SH-SY5Y (cell line): ENCODE measurements at regions not wholly inside any gene's neighbourhood (a gene's known extent, or its start where the extent isn't known, plus 50 kb on each side); places are given as distances from the start of the nearest gene placed in this dataset.

Source experiments
- GATA2 ChIP-seq: IDR thresholded peaks from 2 replicates; pipeline ENCODE4 v1.6.1; 2011; ENCODE audit warnings: mild to moderate bottlenecking, low read depth, low read length
- GATA3 ChIP-seq: IDR thresholded peaks from 2 replicates; pipeline ENCODE4 v1.6.1; 2011; ENCODE audit warnings: low read depth, mild to moderate bottlenecking, low read length, moderate library complexity

GRCh38 chr5:135181653-135182052 is 147.6 kb upstream of the PITX1 start:
- TF ChIP-seq GATA2 (no peak), GATA3 (no peak)

GRCh38 chr5:135179308-135179980 is 145.4 kb upstream of the PITX1 start:
- TF ChIP-seq GATA2 (no peak), GATA3 (no peak)

GRCh38 chr5:135178476-135179155 is 144.6 kb upstream of the PITX1 start:
- TF ChIP-seq GATA2 (no peak), GATA3 (no peak)

- TF ChIP-seq GATA2, result no peak
- TF ChIP-seq GATA3, result no peak
Observed at GRCh38 chr5:135177591-135177990, 143.6 kb upstream of the PITX1 start.

- TF ChIP-seq GATA3, result no peak
- TF ChIP-seq GATA2, result no peak
Observed at GRCh38 chr5:135176991-135177390, 143.0 kb upstream of the PITX1 start.

GRCh38 chr5:135174315-135175096 is 140.5 kb upstream of the PITX1 start:
- TF ChIP-seq GATA2, result no peak
- TF ChIP-seq GATA3, result no peak

GRCh38 chr5:135173662-135174290 is 139.7 kb upstream of the PITX1 start:
- TF ChIP-seq GATA2, result no peak
- no peak for TF ChIP-seq GATA3

GRCh38 chr5:135172718-135173117 is 138.7 kb upstream of the PITX1 start:
- TF ChIP-seq GATA2 (no peak), GATA3 (no peak)

- TF ChIP-seq GATA3 (no peak), GATA2 (no peak)
Observed at GRCh38 chr5:135171336-135171735, 137.3 kb upstream of the PITX1 start.

GRCh38 chr5:135170500-135170899 is 136.5 kb upstream of the PITX1 start:
- no peak for TF ChIP-seq GATA3
- no peak for TF ChIP-seq GATA2

- TF ChIP-seq GATA2, result no peak
Observed at GRCh38 chr5:135169753-135170152, 135.7 kb upstream of the PITX1 start.

- no peak for TF ChIP-seq GATA3
- TF ChIP-seq GATA2, result no peak
Observed at GRCh38 chr5:135167634-135168033, 133.6 kb upstream of the PITX1 start.

- TF ChIP-seq GATA2 (no peak), GATA3 (no peak)
Observed at GRCh38 chr5:135163964-135164363, 129.9 kb upstream of the PITX1 start.

GRCh38 chr5:135163391-135163790 is 129.4 kb upstream of the PITX1 start:
- no peak for TF ChIP-seq GATA3
- no peak for TF ChIP-seq GATA2
